Heart right ventricle (tissue), 16 donors: ENCODE measurements at regions not wholly inside any gene's neighbourhood (a gene's known extent, or its start where the extent isn't known, plus 50 kb on each side); places are given as distances from the start of the nearest gene placed in this dataset.

Experiments
- ATAC-seq, 8 donors: fragments of 200-7000 bp; cut with Tn5 transposase; one replicate each; pipeline ENCODE4 v1.9.1; 2020; ENCODE audit warnings: mild to moderate bottlenecking in 8 of 8, moderate library complexity in 8 of 8, moderate number of reproducible peaks in 1 of 8
- DNase-seq, 2 donors: peaks; one replicate each; pipeline ENCODE4 v3.0.0-alpha.2; 2020
- H3K27ac ChIP-seq, 10 donors: fragments of 200-600 bp; sonication (generic) in 2 of 10; one replicate each; pipeline versions ENCODE4 v1.5.0 to v1.8.0; 2020 to 2022; ENCODE audit warnings: mild to moderate bottlenecking in 3 of 10
- H3K27me3 ChIP-seq, 7 donors: fragments of 200-600 bp; one replicate each; pipeline ENCODE4 v1.8.0; 2021 to 2022; ENCODE audit warnings: mild to moderate bottlenecking in 2 of 7
- H3K36me3 ChIP-seq, 9 donors: fragments of 200-600 bp; sonication (generic) in 1 of 9; one replicate each; pipeline versions ENCODE4 v1.5.0 to v1.8.0; 2020 to 2022; ENCODE audit warnings: mild to moderate bottlenecking in 2 of 9
- H3K4me1 ChIP-seq, 9 donors: fragments of 200-600 bp; sonication (generic) in 1 of 9; one replicate each; pipeline versions ENCODE4 v1.5.0 to v1.8.0; 2020 to 2022; ENCODE audit warnings: mild to moderate bottlenecking in 4 of 9
- H3K4me3 ChIP-seq, 10 donors: fragments of 200-600 bp; sonication (generic) in 2 of 10; one replicate each; pipeline versions ENCODE4 v1.5.0 to v1.8.0; 2020 to 2022; ENCODE audit warnings: mild to moderate bottlenecking in 7 of 10, moderate library complexity in 2 of 10
- H3K9me3 ChIP-seq, 11 donors: fragments of 200-600 bp in 10 of 11; sonication (generic) in 2 of 11; one replicate each; pipeline versions ENCODE4 v1.5.0 to v1.8.0; 2013 to 2022; ENCODE audit warnings: mild to moderate bottlenecking in 2 of 11, control low read depth in 1 of 11, moderate library complexity in 1 of 11
- WGBS, 2 donors: extraction: QIAGEN DNeasy Blood & Tissue Kit; methylation state at CpG; one replicate each; pipeline ENCODE4 v1.1.7; 2013; ENCODE audit warnings: inconsistent platforms in 1 of 2; 5-methylcytosine and 5-hydroxymethylcytosine counted together
- intact Hi-C, 10 donors: fragments of 100-400 bp; cut with DNase I; formaldehyde crosslinking; loops; one replicate each; pipeline versions ENCODE4 v1.11.1 to v1.14.2; 2022
- TF ChIP-seq, protein P1 (sequence below), 9 donors: fragments of 200-600 bp; sonication (generic) in 2 of 9; IDR thresholded peaks; one replicate each; pipeline versions ENCODE4 v1.5.0 to v1.8.0; 2021 to 2022; ENCODE audit warnings: antibody characterized with exemption in 9 of 9, mild to moderate bottlenecking in 5 of 9, moderate library complexity in 1 of 9
- donor health status: Arrhythmogenic right ventricular cardiomyopathy.
- donor health status: ischemic (EF 13 %, LVEDD 7.1; RV severe dilation, severe dysfunction).
- donor health status: healthy with polysubstance abuse.
- donor health status: DM: no; HTN: yes; CAD: no.
- donor health status: DM: no; HTN: no; CAD: no.
- donor health status: ischemic (EF 25% LVEDD 6.9; RV normal size, moderate dysfunction).
- donor health status: ischemic (EF 25% LVEDD 5.7; RV mildly dilated, moderate dysfunction).
- donor health status: healthy.
- donor health status: DM: yes; HTN: yes; CAD: no.
- donor health status: Ischemic cardiomyopathy.
- donor health status: ischemic (EF 35%, LVEDD 5.7; RV mildly dilated, moderate dysfunction).
- donor health status: nonischemic (EF 11% LVEDD 7.7; RV severe dilation, severe dysfunction).
- donor health status: DM: yes; HTN: yes; CAD: no.
- donor health status: PGD.
- donor health status: ischemic (EF 29% LVEDD 5.4; RV normal size, mild dysfunction).
- donor health status: nonischemic (EF 23%, LVEDD 6.1; RV moderate dilation, normal function).

DNA sequence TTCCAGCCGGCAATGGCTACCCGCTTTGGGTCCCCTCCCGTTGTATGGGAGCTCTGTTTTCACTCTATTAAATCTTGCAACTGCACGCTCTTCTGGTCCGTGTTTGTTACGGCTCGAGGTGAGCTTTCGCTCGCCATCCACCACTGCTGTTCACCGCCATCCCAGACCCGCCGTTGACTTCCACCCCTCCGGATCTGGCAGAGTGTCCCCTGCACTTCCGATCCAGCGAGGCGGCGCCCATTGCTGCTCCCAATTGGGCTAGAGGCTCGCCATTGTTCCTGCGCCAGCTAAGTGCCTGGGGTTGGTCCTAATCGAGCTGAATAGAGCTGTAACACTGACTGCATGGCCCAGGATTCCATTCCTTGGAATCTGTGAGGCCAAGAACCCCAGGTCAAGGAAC, 359.9 kb downstream of the CTTN start:
- DNase-seq (no peak), ATAC-seq (no peak)
- WGBS, 2 donors = 88% methylated on average over 20 of the region's 20 CpGs
- Histone ChIP-seq H3K4me1 (peaks cover 0 to 8% (median 5%) of the 10 kb centered on the region in 9 donors), H3K27me3 (peaks cover 0 to 28% (median 12%) of the 10 kb centered on the region in 7 donors), H3K4me3 (no peak overlapping the region), H3K27ac (no peak overlapping the region), H3K36me3 (no peaks in the 10 kb centered on the region), H3K9me3 (peaks cover 0 to 11% (median 0%) of the 10 kb centered on the region in 11 donors)
- intact Hi-C loops = loop anchor here in 2 of 10 donors (5.0 to 10.0 kb wide), 2 partner anchors 193 to 291 kb away; no protein-coding TSS in a partner anchor
- TF ChIP-seq, protein P1, sequence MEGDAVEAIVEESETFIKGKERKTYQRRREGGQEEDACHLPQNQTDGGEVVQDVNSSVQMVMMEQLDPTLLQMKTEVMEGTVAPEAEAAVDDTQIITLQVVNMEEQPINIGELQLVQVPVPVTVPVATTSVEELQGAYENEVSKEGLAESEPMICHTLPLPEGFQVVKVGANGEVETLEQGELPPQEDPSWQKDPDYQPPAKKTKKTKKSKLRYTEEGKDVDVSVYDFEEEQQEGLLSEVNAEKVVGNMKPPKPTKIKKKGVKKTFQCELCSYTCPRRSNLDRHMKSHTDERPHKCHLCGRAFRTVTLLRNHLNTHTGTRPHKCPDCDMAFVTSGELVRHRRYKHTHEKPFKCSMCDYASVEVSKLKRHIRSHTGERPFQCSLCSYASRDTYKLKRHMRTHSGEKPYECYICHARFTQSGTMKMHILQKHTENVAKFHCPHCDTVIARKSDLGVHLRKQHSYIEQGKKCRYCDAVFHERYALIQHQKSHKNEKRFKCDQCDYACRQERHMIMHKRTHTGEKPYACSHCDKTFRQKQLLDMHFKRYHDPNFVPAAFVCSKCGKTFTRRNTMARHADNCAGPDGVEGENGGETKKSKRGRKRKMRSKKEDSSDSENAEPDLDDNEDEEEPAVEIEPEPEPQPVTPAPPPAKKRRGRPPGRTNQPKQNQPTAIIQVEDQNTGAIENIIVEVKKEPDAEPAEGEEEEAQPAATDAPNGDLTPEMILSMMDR (IDR thresholded peaks at IDR 0.05) = no peak

DNA sequence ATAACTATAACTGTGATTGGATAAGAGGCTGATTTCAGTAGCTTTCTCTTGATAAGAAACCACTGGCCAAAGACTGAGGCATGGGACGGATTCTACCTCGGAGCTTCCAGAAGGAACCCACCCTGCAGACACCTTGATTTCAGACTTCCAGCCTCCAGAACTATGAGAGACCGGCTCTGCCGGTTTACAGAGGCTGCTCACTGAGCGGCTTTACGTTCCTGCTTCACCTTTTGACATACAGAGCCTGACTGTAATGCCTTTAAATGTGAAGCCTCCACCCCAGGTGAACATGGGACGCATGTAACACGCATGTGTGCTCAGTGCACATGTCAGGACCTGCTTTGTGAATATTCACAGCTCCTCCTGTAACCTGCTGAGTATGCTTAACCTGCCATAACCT, 361.5 kb downstream of the CTTN start:
- intact Hi-C loops = loop anchor here in 2 of 10 donors (5.0 to 10.0 kb wide), 2 partner anchors 195 to 293 kb away; no protein-coding TSS in a partner anchor
- TF ChIP-seq, protein P1 (IDR thresholded peaks at IDR 0.05) = no peak
- WGBS, 2 donors = 86% methylated on average over 8 of the region's 8 CpGs

DNA sequence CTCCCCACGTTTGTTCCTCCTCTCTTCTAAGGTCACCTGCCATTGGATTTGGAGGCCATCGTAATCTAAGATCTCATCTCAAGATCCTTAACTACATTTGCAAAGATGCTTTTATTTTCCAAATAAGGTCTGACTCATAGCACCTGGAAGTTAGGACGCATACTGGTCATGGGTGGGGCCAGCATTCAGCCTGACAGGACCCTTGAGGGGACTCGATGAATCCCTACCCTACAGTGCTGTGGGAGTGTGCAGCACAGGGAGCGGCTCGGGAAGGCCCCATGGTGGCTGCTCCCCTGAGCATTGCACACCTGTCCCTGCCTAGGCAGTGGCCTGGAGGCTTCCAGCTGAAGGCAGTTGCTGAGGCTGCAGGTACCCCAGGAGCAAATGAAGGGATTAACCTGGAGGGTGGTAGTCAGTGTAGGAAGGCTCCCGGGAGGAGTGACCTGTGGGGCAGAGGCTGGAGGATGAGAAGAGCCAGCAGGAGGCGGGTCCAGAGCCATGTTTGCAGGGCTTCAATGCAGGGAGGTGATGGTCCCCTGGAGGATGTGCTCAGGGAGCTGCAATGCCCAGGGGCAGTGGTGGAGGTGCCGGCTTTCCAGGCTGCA, 362.2 kb downstream of the CTTN start:
- Histone ChIP-seq H3K36me3 (no peaks in the 10 kb centered on the region), H3K4me1 (peaks cover 0 to 5% (median 4%) of the 10 kb centered on the region in 9 donors), H3K4me3 (no peak overlapping the region), H3K27ac (no peak overlapping the region), H3K9me3 (peaks cover 0 to 11% (median 0%) of the 10 kb centered on the region in 11 donors), H3K27me3 (peaks cover 0 to 28% (median 12%) of the 10 kb centered on the region in 7 donors)
- WGBS, 2 donors = 82 to 86% methylated on average over 9 of the region's 9 CpGs
- no peak for ATAC-seq
- DNase-seq = no peak
- TF ChIP-seq, protein P1 (IDR thresholded peaks at IDR 0.05) = no peak
- intact Hi-C loops = no loop called here

More for the DNA sequence above, 361.5 kb downstream of the CTTN start:
- no peaks in the 10 kb centered on the region for H3K36me3 ChIP-seq
- H3K4me3 ChIP-seq = no peak overlapping the region
- no peak for DNase-seq
- ATAC-seq = no peak
- H3K27me3 ChIP-seq = peaks cover 0 to 28% (median 12%) of the 10 kb centered on the region in 7 donors
- H3K27ac ChIP-seq = no peak overlapping the region
- peaks cover 0 to 11% (median 0%) of the 10 kb centered on the region in 11 donors for H3K9me3 ChIP-seq
- peaks cover 0 to 8% (median 5%) of the 10 kb centered on the region in 9 donors for H3K4me1 ChIP-seq

DNA sequence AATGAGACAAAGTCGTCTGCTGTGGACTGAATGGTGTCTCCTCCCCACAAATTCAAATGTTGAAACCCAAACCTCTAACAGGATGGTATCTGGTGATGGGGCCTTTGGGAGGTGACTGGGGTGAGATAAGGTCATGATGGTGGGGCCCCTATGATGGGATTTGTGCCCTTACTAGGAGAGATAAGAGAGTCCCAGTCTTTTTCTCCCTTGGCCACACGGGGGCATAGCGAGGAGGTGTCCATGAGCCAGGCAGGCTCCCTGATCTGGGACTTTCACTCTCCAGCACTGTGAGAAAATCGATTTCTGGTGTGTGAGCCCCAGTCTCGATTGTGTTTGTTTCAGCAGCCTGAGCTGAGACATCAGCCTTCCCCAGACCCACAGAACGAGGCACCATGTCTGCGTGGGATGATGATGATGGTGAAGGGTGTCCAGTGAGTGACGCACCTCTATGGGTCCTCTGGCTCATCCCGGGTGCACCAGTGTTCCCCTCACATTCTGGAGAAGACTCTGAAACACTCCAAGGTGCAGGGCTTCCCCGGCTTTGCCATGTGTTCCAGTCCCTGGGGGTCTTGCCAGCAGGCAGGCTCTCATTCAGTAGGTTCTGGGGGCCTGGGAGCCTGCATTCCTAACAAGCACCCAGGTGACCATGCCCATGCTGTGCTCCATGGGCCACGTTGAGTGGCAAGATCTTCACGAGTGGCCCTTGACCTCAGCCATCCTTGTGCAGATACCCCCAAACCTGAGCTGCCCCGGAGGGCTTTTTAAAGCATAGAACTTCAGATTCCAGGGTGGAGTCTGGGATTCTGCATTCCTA, 363.0 kb downstream of the CTTN start:
- Histone ChIP-seq H3K27me3 (peaks cover 0 to 27% (median 10%) of the 10 kb centered on the region in 7 donors), H3K9me3 (peaks cover 0 to 11% (median 0%) of the 10 kb centered on the region in 11 donors), H3K4me3 (no peak overlapping the region), H3K27ac (no peak overlapping the region), H3K4me1 (no peaks in the 10 kb centered on the region), H3K36me3 (no peaks in the 10 kb centered on the region)
- ATAC-seq (no peak), DNase-seq (no peak)
- TF ChIP-seq, protein P1 (IDR thresholded peaks at IDR 0.05) = no peak
- intact Hi-C loops = no loop called here
- 79 to 84% methylated on average over 13 of the region's 13 CpGs for WGBS, 2 donors
